Karpas-422 (cell line): ENCODE measurements at regions not wholly inside any gene's neighbourhood (a gene's known extent, or its start where the extent isn't known, plus 50 kb on each side); places are given as distances from the start of the nearest gene placed in this dataset.
A peak's percentile ranks its signal among the peaks of the same experiment; 100 is the strongest.

ENCODE experiments used
- DNase-seq: peaks from one replicate; pipeline ENCODE4 v3.0.0-alpha.2; 2015
- H2AFZ ChIP-seq: fragments of 200-600 bp; sonication (generic); 2 replicates; pipeline ENCODE4 v1.6.1; 2014; ENCODE audit warnings: antibody characterized with exemption, low read length, mixed read lengths
- H3K27ac ChIP-seq: fragments of 200-600 bp; sonication (generic); 2 replicates; pipeline ENCODE4 v1.5.1; 2014; ENCODE audit warnings: mild to moderate bottlenecking, low read length, moderate library complexity
- H3K27me3 ChIP-seq: fragments of 200-600 bp; sonication (generic); 2 replicates; pipeline ENCODE4 v1.6.1; 2014; ENCODE audit warnings: low read length, mixed read lengths
- H3K36me3 ChIP-seq: fragments of 200-600 bp; sonication (generic); 2 replicates; pipeline ENCODE4 v1.6.1; 2014; ENCODE audit warnings: low read length, mixed read lengths; ENCODE audit not compliant: insufficient read depth
- H3K4me1 ChIP-seq: fragments of 200-600 bp; sonication (generic); 2 replicates; pipeline ENCODE4 v1.6.1; 2014; ENCODE audit warnings: mild to moderate bottlenecking, low read length, mixed read lengths
- H3K4me2 ChIP-seq: fragments of 200-600 bp; sonication (generic); 2 replicates; pipeline ENCODE4 v1.6.1; 2014; ENCODE audit warnings: low read length, low read depth, mild to moderate bottlenecking; ENCODE audit not compliant: poor library complexity, severe bottlenecking
- H3K4me3 ChIP-seq: fragments of 200-600 bp; sonication (generic); 2 replicates; pipeline ENCODE4 v1.5.1; 2014; ENCODE audit warnings: mild to moderate bottlenecking, antibody characterized with exemption, low read length, mixed read lengths
- H3K79me2 ChIP-seq: fragments of 200-600 bp; sonication (generic); 2 replicates; pipeline ENCODE4 v1.6.1; 2014; ENCODE audit warnings: mild to moderate bottlenecking, low read length, mixed read lengths
- H3K9ac ChIP-seq: fragments of 200-600 bp; sonication (generic); 2 replicates; pipeline ENCODE4 v1.6.0; 2014; ENCODE audit warnings: low read length
- H3K9me2 ChIP-seq: fragments of 200-600 bp; sonication (generic), shearing (Covaris generic); replicated peaks from 2 replicates; pipeline ENCODE4 v1.6.0; 2014; ENCODE audit warnings: mild to moderate bottlenecking, low read length, moderate library complexity; ENCODE audit not compliant: insufficient read depth
- H3K9me3 ChIP-seq: fragments of 300-700, 200-600 bp; sonication (generic); 2 replicates; pipeline ENCODE4 v1.6.1; 2014; ENCODE audit warnings: low read length, mixed read lengths
- H4K20me1 ChIP-seq: fragments of 200-600 bp; sonication (generic); 2 replicates; pipeline ENCODE4 v1.6.1; 2014; ENCODE audit warnings: mild to moderate bottlenecking, antibody characterized with exemption, low read length, low read depth; ENCODE audit not compliant: insufficient read depth

GRCh38 chr17:69650881-69651280, 236.4 kb downstream of the MAP2K6 start:
- Histone ChIP-seq H3K4me1 (peaks cover 25% of the 10 kb centered on the region), H3K27ac (no peak overlapping the region), H3K27me3 (no peaks in the 10 kb centered on the region), H3K9ac (no peak overlapping the region), H4K20me1 (no peaks in the 10 kb centered on the region), H3K4me2 (no peak overlapping the region), H3K9me3 (no peaks in the 10 kb centered on the region), H3K9me2 (no peaks in the 10 kb centered on the region), H3K4me3 (no peak overlapping the region), H3K79me2 (no peaks in the 10 kb centered on the region), H3K36me3 (no peaks in the 10 kb centered on the region), H2AFZ (no peak overlapping the region)
- DNase-seq: no peak

GRCh38 chr17:69651921-69652320, 237.4 kb downstream of the MAP2K6 start:
- Histone ChIP-seq H3K4me1 (peaks cover 36% of the 10 kb centered on the region), H3K9me2 (no peaks in the 10 kb centered on the region), H3K27me3 (no peaks in the 10 kb centered on the region), H3K9ac (no peak overlapping the region), H3K9me3 (no peaks in the 10 kb centered on the region), H4K20me1 (no peaks in the 10 kb centered on the region), H2AFZ (0 out of 2 replicates have a peak overlapping the region, but pooled peaks have one; percentile 4), H3K4me2 (no peak overlapping the region), H3K27ac (no peak overlapping the region), H3K4me3 (no peak overlapping the region), H3K79me2 (no peaks in the 10 kb centered on the region), H3K36me3 (peaks cover 3% of the 10 kb centered on the region; the same call in 1 of the 2 replicates)
- DNase-seq: no peak

- H3K9me3 ChIP-seq: no peaks in the 10 kb centered on the region
- H3K27me3 ChIP-seq: no peaks in the 10 kb centered on the region
- H3K27ac ChIP-seq: peak overlapping the region; percentile 99
- peaks cover 3% of the 10 kb centered on the region; the same call in 1 of the 2 replicates for H3K36me3 ChIP-seq
- H3K4me2 ChIP-seq: peak overlapping the region; percentile 81
- no peaks in the 10 kb centered on the region for H4K20me1 ChIP-seq
- H3K4me3 ChIP-seq: peak overlapping the region; percentile 50
- peak; percentile 94 for DNase-seq
- peak overlapping the region; percentile 63 for H3K9ac ChIP-seq
- H2AFZ ChIP-seq: peak overlapping the region; percentile 82; the same call in 1 of the 2 replicates
- H3K79me2 ChIP-seq: no peaks in the 10 kb centered on the region
- peaks cover 48% of the 10 kb centered on the region for H3K4me1 ChIP-seq
- no peaks in the 10 kb centered on the region for H3K9me2 ChIP-seq
Measured at GRCh38 chr17:69654981-69655855, 240.7 kb downstream of the MAP2K6 start.

DNA sequence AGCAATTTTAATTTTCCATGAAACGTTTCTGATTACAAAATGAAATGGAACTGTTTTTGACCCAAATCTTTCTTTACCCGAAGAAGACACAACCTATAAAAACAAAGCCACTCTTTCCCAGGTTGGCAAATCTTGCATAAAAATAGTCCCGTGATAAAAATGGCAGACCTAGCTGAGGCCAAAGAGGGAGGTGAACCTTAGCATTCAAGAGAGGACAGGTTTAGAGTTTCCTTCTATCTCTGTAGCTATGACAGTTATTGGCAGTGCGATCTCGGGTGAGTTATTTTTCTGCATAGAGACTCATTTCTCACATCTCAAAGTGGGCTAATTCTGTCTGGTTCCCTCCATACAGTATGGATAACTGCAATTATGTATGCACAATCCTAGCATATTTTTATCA, 241.4 kb downstream of the MAP2K6 start:
- H3K36me3 ChIP-seq: peaks cover 3% of the 10 kb centered on the region; the same call in 1 of the 2 replicates
- H3K9me2 ChIP-seq: no peaks in the 10 kb centered on the region
- peaks cover 48% of the 10 kb centered on the region for H3K4me1 ChIP-seq
- H4K20me1 ChIP-seq: no peaks in the 10 kb centered on the region
- peak overlapping the region; percentile 50 for H3K4me3 ChIP-seq
- no peaks in the 10 kb centered on the region for H3K9me3 ChIP-seq
- H3K27me3 ChIP-seq: no peaks in the 10 kb centered on the region
- peak overlapping the region; percentile 81 for H3K4me2 ChIP-seq
- peak overlapping the region; percentile 99 for H3K27ac ChIP-seq
- DNase-seq: peak; percentile 46
- peak overlapping the region; percentile 82 for H2AFZ ChIP-seq
- H3K79me2 ChIP-seq: no peaks in the 10 kb centered on the region
- H3K9ac ChIP-seq: peak overlapping the region; percentile 63

GRCh38 chr17:69669441-69670178, 255.1 kb downstream of the MAP2K6 start:
- Histone ChIP-seq H4K20me1 (no peaks in the 10 kb centered on the region), H3K36me3 (no peaks in the 10 kb centered on the region), H3K4me2 (no peak overlapping the region), H3K79me2 (no peaks in the 10 kb centered on the region), H3K4me1 (peaks cover 10% of the 10 kb centered on the region), H3K27ac (no peak overlapping the region), H3K9ac (no peak overlapping the region), H3K9me3 (no peaks in the 10 kb centered on the region), H3K4me3 (no peak overlapping the region), H3K27me3 (no peaks in the 10 kb centered on the region), H3K9me2 (no peaks in the 10 kb centered on the region), H2AFZ (no peak overlapping the region)
- no peak for DNase-seq

GRCh38 chr17:69672924-69673323, 258.4 kb downstream of the MAP2K6 start:
- H3K4me1 ChIP-seq: peaks cover 15% of the 10 kb centered on the region
- H3K4me3 ChIP-seq: no peak overlapping the region
- no peaks in the 10 kb centered on the region for H4K20me1 ChIP-seq
- no peak overlapping the region for H2AFZ ChIP-seq
- DNase-seq: no peak
- no peaks in the 10 kb centered on the region for H3K9me2 ChIP-seq
- H3K4me2 ChIP-seq: no peak overlapping the region
- no peaks in the 10 kb centered on the region for H3K79me2 ChIP-seq
- H3K36me3 ChIP-seq: no peaks in the 10 kb centered on the region
- no peaks in the 10 kb centered on the region for H3K9me3 ChIP-seq
- H3K27ac ChIP-seq: no peak overlapping the region
- no peak overlapping the region for H3K9ac ChIP-seq
- no peaks in the 10 kb centered on the region; the same call in 1 of the 2 replicates for H3K27me3 ChIP-seq

DNA sequence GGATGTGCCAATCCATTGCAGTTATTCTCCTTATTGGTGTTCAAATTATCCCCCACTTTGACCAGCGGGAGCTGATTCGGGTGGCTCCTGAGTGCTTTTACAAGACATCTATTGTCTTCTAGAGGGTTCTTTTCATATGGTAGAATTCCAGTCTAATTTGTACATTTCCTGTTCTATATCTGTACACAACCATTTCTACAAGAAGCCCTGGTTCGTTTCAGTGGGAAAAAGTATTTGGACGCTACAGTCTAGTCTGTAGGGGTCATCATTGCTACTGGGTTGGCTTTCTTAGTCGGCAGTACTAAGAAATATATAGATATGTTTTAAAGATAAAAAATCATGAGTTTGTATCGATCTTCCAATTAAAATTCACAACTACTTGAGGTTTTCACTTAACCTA, 262.6 kb downstream of the MAP2K6 start:
- Histone ChIP-seq H3K4me1 (peaks cover 7% of the 10 kb centered on the region; the same call in 1 of the 2 replicates), H3K4me3 (no peak overlapping the region)

DNA sequence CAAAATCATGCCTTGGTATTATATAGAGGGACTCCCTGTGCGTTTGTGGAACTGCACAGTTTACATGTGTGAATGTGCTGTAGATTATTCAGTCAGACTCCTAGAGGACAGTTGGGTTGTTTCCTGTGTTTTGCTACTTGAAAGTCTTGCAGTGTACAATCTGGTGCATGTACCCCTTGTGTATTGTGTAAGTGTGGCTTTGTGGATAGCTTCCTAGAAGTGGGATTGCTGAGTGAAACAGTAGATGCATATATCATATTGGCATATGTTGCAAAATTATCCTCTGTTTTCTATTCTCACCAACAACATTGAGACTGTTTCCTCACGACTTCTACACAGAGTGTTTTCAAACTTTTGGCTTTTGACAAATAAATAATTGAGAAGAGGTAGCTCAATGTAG, 263.7 kb downstream of the MAP2K6 start:
- H3K27ac ChIP-seq: no peak overlapping the region
- H3K36me3 ChIP-seq: no peaks in the 10 kb centered on the region
- H3K4me2 ChIP-seq: no peak overlapping the region
- no peak overlapping the region for H3K9ac ChIP-seq
- DNase-seq: no peak
- no peaks in the 10 kb centered on the region for H3K79me2 ChIP-seq
- H3K9me3 ChIP-seq: no peaks in the 10 kb centered on the region
- H3K9me2 ChIP-seq: no peaks in the 10 kb centered on the region
- peaks cover 7% of the 10 kb centered on the region; the same call in 1 of the 2 replicates for H3K4me1 ChIP-seq
- no peaks in the 10 kb centered on the region; the same call in 1 of the 2 replicates for H3K27me3 ChIP-seq
- no peaks in the 10 kb centered on the region for H4K20me1 ChIP-seq
- H2AFZ ChIP-seq: no peak overlapping the region
- H3K4me3 ChIP-seq: no peak overlapping the region

More for the DNA sequence above, 262.6 kb downstream of the MAP2K6 start:
- Histone ChIP-seq H2AFZ (no peak overlapping the region), H3K9ac (no peak overlapping the region), H3K9me2 (no peaks in the 10 kb centered on the region), H3K36me3 (no peaks in the 10 kb centered on the region), H3K9me3 (no peaks in the 10 kb centered on the region), H3K79me2 (no peaks in the 10 kb centered on the region), H3K27me3 (no peaks in the 10 kb centered on the region; the same call in 1 of the 2 replicates), H4K20me1 (no peaks in the 10 kb centered on the region), H3K27ac (no peak overlapping the region), H3K4me2 (no peak overlapping the region)
- DNase-seq: no peak
